GM12878 (cell line): ENCODE measurements at regions not wholly inside any gene's neighbourhood (a gene's known extent, or its start where the extent isn't known, plus 50 kb on each side); places are given as distances from the start of the nearest gene placed in this dataset.

Source experiments
- CREB1 ChIP-seq: IDR thresholded peaks from 2 replicates; pipeline ENCODE4 v1.6.1; 2012; ENCODE audit warnings: low read depth, mild to moderate bottlenecking, inconsistent platforms
- CTCF ChIP-seq, 3 experiments: IDR thresholded peaks in 2 of 3; conservative IDR thresholded peaks in 1 of 3; 2 replicates each; pipeline ENCODE4 v1.5.1; 2011; ENCODE audit warnings: low read depth in 3 of 3, low read length in 3 of 3, mild to moderate bottlenecking in 3 of 3, control low read depth in 2 of 3, moderate library complexity in 2 of 3, inconsistent platforms in 1 of 3, mixed read lengths in 1 of 3; ENCODE audit not compliant: control insufficient read depth in 2 of 3, insufficient read depth in 1 of 3; ENCODE audit errors: extremely low read depth in 1 of 3
- TAF1 ChIP-seq: IDR thresholded peaks from 2 replicates; pipeline ENCODE4 v1.6.1; 2011; ENCODE audit warnings: mild to moderate bottlenecking, low read depth, low read length, borderline replicate concordance

GRCh38 chr6:22748681-22749080, 179.3 kb downstream of the HDGFL1 start:
- TF ChIP-seq CREB1 (no peak), CTCF (IDR thresholded peaks at IDR 0.05 in 2 of 3, conservative IDR thresholded peaks at IDR 0.05 in 1 of 3; ENCODE audit: control insufficient read depth in 2 of 3, extremely low read depth in 1 of 3, insufficient read depth in 1 of 3, low read depth in 3 of 3, low read length in 3 of 3) (no peak), TAF1 (no peak)
